ENCODE measurements at regions not wholly inside any gene's neighbourhood (a gene's known extent, or its start where the extent isn't known, plus 50 kb on each side); places are given as distances from the start of the nearest gene placed in this dataset.

GRCh38 chr5:52015760-52016159 lies 632.5 kb downstream of the ISL1 start (continued):
- TF ChIP-seq CHD4 (IDR thresholded peaks at IDR 0.05) (no peak), EED (IDR thresholded peaks at IDR 0.05; ENCODE audit: low read depth) (no peak), HCFC1 (IDR thresholded peaks at IDR 0.05; ENCODE audit: low read length) (no peak)

GRCh38 chr5:52017567-52017966 lies 634.3 kb downstream of the ISL1 start:
- POLR2A ChIA-PET, result no interaction called here
- WGBS (ENCODE audit: insufficient coverage, insufficient replicate concordance, low lambda C conversion rate, missing lambda C conversion rate), result 11% methylated on average over 2 of the region's 2 CpGs
- no peak overlapping the region for H3K4me3 ChIP-seq
- RAD21 ChIA-PET (ENCODE audit: unreplicated experiment), result no interaction called here
- H2AFZ ChIP-seq (ENCODE audit: control insufficient read depth, low read depth, low read length), result no peak overlapping the region
- H3K27me3 ChIP-seq (replicated peaks in 1 of 2; ENCODE audit: control insufficient read depth in 2 of 2, insufficient read depth in 2 of 2, low read length in 1 of 2), result no peaks in the 10 kb centered on the region
- intact Hi-C loops (cut with micrococcal nuclease; ENCODE audit: unreplicated experiment) (no loop called here), in situ Hi-C loops (cut with MboI) (no loop called here)
- no peaks in the 10 kb centered on the region for H3K9me3 ChIP-seq (replicated peaks; ENCODE audit: control insufficient read depth, insufficient read depth, low read length)
- CTCF ChIA-PET, result interaction anchor here (2.0 kb wide), 1 partner anchor 10 kb away, joined by 8 read pairs; no protein-coding TSS in a partner anchor
- no peaks in the 10 kb centered on the region for H3K79me2 ChIP-seq (ENCODE audit: control insufficient read depth, insufficient read depth, low read length)
- TF ChIP-seq FOXM1 (IDR thresholded peaks at IDR 0.05; ENCODE audit: low read depth, low read length) (no peak), WRNIP1 (IDR thresholded peaks at IDR 0.05; ENCODE audit: borderline replicate concordance, low read depth, low read length) (no peak), RELB (IDR thresholded peaks at IDR 0.05; ENCODE audit: low read depth) (no peak), SUPT20H (IDR thresholded peaks at IDR 0.05; ENCODE audit: borderline replicate concordance, control insufficient read depth, low read depth, low read length) (no peak), KAT2A (conservative IDR thresholded peaks at IDR 0.05; ENCODE audit: control insufficient read depth, low read depth, low read length) (no peak), CREM (IDR thresholded peaks at IDR 0.05; ENCODE audit: low read depth) (no peak), IKZF2 (IDR thresholded peaks at IDR 0.05) (no peak), SUZ12 (IDR thresholded peaks at IDR 0.05; ENCODE audit: unreplicated experiment) (no peak), STAT1 (conservative IDR thresholded peaks at IDR 0.05) (no peak), HDAC6 (IDR thresholded peaks at IDR 0.05; ENCODE audit: unreplicated experiment) (no peak), RAD21 (IDR thresholded peaks at IDR 0.05; ENCODE audit: insufficient read depth, low read depth, low read length) (no peak), RFX5 (IDR thresholded peaks at IDR 0.05; ENCODE audit: low read depth, low read length) (no peak), NBN (IDR thresholded peaks at IDR 0.05) (no peak), ZSCAN29 (IDR thresholded peaks at IDR 0.05) (no peak), TCF7 (IDR thresholded peaks at IDR 0.05; ENCODE audit: borderline replicate concordance) (no peak), BHLHE40 (IDR thresholded peaks at IDR 0.05; ENCODE audit: borderline replicate concordance in 1 of 2, low read depth in 2 of 2, low read length in 1 of 2) (no peak), SPI1 (IDR thresholded peaks at IDR 0.05; ENCODE audit: borderline replicate concordance, insufficient read depth, low read depth, low read length) (no peak)
- H3K4me2 ChIP-seq (ENCODE audit: control insufficient read depth, insufficient read depth), result no peak overlapping the region
- no TSS peak for BruUV-seq (replicated peaks)
- FAIRE-seq (no peak), ATAC-seq (no peak), DNase-seq (ENCODE audit: low read depth, low spot score) (no peak)
- no peak overlapping the region for H3K9ac ChIP-seq (ENCODE audit: control insufficient read depth, insufficient read depth, low read length)
- H3K27ac ChIP-seq (ENCODE audit: control insufficient read depth, insufficient read depth), result no peak overlapping the region
- H3K36me3 ChIP-seq (ENCODE audit: control insufficient read depth in 2 of 2, insufficient read depth in 2 of 2, low read length in 1 of 2), result no peaks in the 10 kb centered on the region
- H3K4me1 ChIP-seq (ENCODE audit: control insufficient read depth, insufficient read depth, low read length), result no peaks in the 10 kb centered on the region
- SMC1A ChIA-PET (ENCODE audit: uncharacterized antibody, unreplicated experiment), result no interaction called here
- H4K20me1 ChIP-seq (ENCODE audit: control insufficient read depth, insufficient read depth), result no peaks in the 10 kb centered on the region

Data from GM12878 (cell line).